IgD-negative memory B cell (primary cell): ENCODE measurements at regions not wholly inside any gene's neighbourhood (a gene's known extent, or its start where the extent isn't known, plus 50 kb on each side); places are given as distances from the start of the nearest gene placed in this dataset.

Source experiments
- H3K27ac Mint-ChIP-seq, 3 donors: one replicate each; pipeline ENCODE4 v1.8.0; 2020 to 2022; ENCODE audit warnings: mild to moderate bottlenecking in 3 of 3, mixed read lengths in 3 of 3, moderate library complexity in 1 of 3
- H3K27me3 Mint-ChIP-seq: one replicate; pipeline ENCODE4 v1.8.0; 2021; ENCODE audit warnings: mixed read lengths
- H3K36me3 Mint-ChIP-seq: one replicate; pipeline ENCODE4 v1.8.0; 2020; ENCODE audit warnings: mild to moderate bottlenecking, mixed read lengths
- H3K4me1 Mint-ChIP-seq, 3 donors: one replicate each; pipeline ENCODE4 v1.8.0; 2020 to 2022; ENCODE audit warnings: mixed read lengths in 3 of 3, mild to moderate bottlenecking in 1 of 3
- H3K4me3 Mint-ChIP-seq, 4 donors: one replicate each; pipeline ENCODE4 v1.8.0; 2020 to 2022; ENCODE audit warnings: mild to moderate bottlenecking in 4 of 4, mixed read lengths in 4 of 4, moderate library complexity in 3 of 4
- H3K9me3 Mint-ChIP-seq, 3 donors: one replicate each; pipeline ENCODE4 v1.8.0; 2020 to 2021; ENCODE audit warnings: mixed read lengths in 3 of 3, mild to moderate bottlenecking in 1 of 3

DNA sequence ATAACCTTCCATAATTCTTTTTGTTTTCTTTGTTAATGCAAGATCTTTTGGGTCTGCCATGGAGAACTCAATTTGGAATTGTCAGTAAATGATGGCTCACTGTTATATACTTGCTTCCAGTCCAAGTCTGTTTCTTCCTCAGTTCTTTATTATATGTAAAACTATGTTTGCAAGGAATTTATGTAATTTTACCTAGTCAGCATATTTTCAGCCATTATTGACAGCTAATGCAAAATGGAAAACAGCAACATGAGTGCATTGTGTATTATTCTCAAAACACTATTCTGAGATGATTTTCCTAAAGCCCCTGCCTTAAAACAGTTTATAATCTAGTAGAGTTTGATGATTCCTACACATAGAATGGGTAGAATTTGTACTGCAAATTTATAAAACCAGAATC, 167.5 kb downstream of the TANC2 start:
- peaks cover 2% of the 10 kb centered on the region for H3K36me3 Mint-ChIP-seq
- H3K27ac Mint-ChIP-seq, result no peak overlapping the region
- no peaks in the 10 kb centered on the region for H3K27me3 Mint-ChIP-seq
- no peaks in the 10 kb centered on the region for H3K9me3 Mint-ChIP-seq
- H3K4me3 Mint-ChIP-seq, result no peak overlapping the region
- H3K4me1 Mint-ChIP-seq, result peaks cover 0 to 7% (median 2%) of the 10 kb centered on the region in 3 donors

DNA sequence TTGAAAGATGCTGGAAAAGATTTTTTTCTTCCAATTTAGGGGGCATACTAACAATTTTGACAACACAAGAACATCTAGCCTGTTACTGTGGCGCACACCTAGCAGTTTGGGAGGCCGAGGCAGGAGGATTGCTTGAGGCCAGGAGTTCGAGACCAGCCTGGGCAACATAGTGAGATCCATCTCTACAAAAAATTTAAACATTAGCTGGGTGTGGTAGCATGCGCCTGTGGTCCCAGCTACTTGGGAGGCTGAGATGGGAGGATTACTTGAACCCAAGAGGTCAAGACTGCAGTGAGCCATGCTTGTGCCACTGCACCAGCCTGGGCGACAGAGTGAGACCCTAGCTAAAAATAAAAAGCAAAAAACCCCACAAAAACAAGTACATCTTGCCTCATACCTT, 168.8 kb downstream of the TANC2 start:
- H3K27me3 Mint-ChIP-seq, result no peaks in the 10 kb centered on the region

DNA sequence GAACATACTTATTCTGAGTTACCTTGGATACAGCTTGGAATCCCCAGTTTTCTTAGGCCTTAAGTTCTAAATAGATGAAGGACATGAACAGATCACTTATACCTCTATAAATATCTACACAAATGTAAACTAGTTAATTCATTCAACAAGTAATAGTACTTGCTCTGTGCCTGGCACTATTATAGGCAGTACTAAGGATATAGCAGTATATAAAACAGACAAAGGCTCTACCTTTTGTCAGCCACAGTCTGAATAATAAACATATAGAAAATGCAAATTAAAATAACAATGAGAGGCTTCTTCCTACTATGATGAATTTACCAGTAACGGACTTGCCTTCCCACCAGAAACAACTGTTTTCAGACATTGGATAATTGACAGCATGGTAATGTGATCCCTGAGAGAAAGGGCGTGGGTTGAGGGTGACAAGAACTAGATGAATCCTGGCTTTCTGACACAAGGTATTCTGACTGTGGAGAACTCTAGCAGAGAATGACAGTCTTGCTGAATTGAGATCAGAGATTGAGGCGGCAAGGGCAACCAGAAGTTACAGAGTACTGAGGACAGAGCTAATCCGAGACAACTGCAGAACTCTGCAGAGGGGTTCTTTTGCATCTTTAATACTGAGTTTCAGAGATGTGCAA, 170.5 kb downstream of the TANC2 start:
- Mint-ChIP-seq H3K27me3 (no peaks in the 10 kb centered on the region), H3K9me3 (no peaks in the 10 kb centered on the region), H3K4me3 (no peak overlapping the region), H3K36me3 (peaks cover 2% of the 10 kb centered on the region), H3K27ac (no peak overlapping the region), H3K4me1 (peaks cover 5 to 18% (median 11%) of the 10 kb centered on the region in 3 donors)

More for the DNA sequence above, 168.8 kb downstream of the TANC2 start:
- Mint-ChIP-seq H3K4me1 (peaks cover 0 to 12% (median 6%) of the 10 kb centered on the region in 3 donors), H3K27ac (no peak overlapping the region), H3K36me3 (peaks cover 2% of the 10 kb centered on the region), H3K9me3 (no peaks in the 10 kb centered on the region), H3K4me3 (no peak overlapping the region)

DNA sequence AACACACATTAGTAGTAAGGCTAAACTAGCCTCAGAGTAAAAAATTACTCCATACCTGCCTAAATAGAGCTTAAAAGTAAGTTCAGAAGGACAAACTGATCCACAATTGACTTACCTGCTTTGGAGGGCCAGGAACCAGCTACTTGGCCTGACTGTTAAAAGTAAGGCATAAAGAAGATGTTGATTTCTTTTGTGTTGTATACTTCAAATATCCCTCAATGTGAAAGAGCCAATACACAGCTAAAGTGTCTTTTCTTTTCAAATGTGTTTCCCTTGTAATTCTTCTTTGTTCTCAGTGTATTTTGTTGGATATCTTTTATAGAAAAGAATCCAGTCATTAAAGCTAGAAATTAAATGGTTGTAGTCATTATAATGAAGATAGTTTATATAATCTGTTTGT, 171.1 kb downstream of the TANC2 start:
- no peaks in the 10 kb centered on the region for H3K9me3 Mint-ChIP-seq
- H3K27ac Mint-ChIP-seq, result no peak overlapping the region
- H3K36me3 Mint-ChIP-seq, result peaks cover 2% of the 10 kb centered on the region
- no peak overlapping the region for H3K4me3 Mint-ChIP-seq
- peaks cover 5 to 18% (median 11%) of the 10 kb centered on the region in 3 donors for H3K4me1 Mint-ChIP-seq
- H3K27me3 Mint-ChIP-seq, result no peaks in the 10 kb centered on the region

DNA sequence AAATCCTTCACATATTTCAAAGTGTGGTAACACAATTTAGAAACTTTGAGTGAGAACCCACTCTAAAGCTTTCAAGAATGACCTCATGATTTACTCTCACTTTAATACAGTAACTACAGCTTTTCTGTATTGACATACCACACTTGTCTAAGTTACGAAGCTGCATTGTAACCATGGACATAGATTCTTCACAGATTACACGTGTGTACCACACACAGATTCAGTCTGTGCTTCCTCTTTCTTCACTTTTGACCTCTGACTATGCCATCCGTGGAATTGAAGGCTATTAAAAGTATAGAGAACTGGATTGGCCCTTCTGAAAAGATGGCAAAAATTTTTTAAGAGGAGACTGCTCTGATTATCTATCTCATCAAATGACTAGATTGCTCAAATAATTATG, 172.7 kb downstream of the TANC2 start:
- Mint-ChIP-seq H3K36me3 (no peaks in the 10 kb centered on the region), H3K9me3 (no peaks in the 10 kb centered on the region), H3K4me3 (no peak overlapping the region), H3K27me3 (no peaks in the 10 kb centered on the region), H3K27ac (peak overlapping the region in 1 of 3 donors; percentile 6), H3K4me1 (peaks cover 5 to 18% (median 11%) of the 10 kb centered on the region in 3 donors)

DNA sequence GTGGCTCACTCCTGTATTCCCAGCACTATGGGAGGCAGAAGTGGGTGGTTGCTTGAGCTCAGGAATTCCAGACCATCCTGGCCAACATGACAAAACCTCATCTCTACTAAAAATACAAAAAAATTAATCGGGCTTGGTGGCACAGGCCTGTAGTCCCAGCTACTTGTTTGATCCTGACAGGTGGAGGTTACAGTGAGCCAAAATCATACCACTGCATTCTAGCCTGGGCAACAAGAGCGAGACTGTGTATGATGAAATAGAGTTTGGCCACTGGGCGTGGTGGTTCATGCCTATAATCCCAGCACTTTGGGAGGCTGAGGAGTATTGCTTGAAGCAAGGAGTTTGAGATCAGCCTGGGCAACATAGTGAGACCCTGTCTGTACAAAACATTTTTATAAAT, 173.3 kb downstream of the TANC2 start:
- Mint-ChIP-seq H3K36me3 (no peaks in the 10 kb centered on the region), H3K9me3 (no peaks in the 10 kb centered on the region), H3K4me3 (no peak overlapping the region), H3K4me1 (peaks cover 5 to 18% (median 11%) of the 10 kb centered on the region in 3 donors), H3K27me3 (no peaks in the 10 kb centered on the region), H3K27ac (no peak overlapping the region)

DNA sequence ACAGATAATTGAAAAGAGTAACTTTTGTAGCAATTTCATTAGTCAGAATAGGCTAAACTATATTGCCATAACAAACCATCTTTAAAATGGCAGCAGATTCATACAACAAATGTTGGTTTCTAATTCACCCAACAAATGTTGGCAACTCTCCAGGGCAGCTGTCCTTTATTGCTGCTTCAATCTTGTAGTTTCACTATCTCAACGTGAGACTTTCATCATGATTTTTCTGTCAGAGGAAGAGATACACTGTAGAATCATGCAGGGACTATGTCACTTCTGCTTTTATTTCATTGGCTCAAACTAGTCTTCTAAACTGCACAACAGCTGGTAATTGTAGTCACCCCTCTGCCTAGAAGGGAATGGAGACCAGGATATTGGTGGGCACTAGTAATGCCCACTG, 174.2 kb downstream of the TANC2 start:
- Mint-ChIP-seq H3K27ac (peak overlapping the region in 1 of 3 donors; percentile 12), H3K4me3 (no peak overlapping the region), H3K9me3 (no peaks in the 10 kb centered on the region), H3K36me3 (no peaks in the 10 kb centered on the region), H3K27me3 (no peaks in the 10 kb centered on the region), H3K4me1 (peaks cover 5 to 18% (median 11%) of the 10 kb centered on the region in 3 donors)

DNA sequence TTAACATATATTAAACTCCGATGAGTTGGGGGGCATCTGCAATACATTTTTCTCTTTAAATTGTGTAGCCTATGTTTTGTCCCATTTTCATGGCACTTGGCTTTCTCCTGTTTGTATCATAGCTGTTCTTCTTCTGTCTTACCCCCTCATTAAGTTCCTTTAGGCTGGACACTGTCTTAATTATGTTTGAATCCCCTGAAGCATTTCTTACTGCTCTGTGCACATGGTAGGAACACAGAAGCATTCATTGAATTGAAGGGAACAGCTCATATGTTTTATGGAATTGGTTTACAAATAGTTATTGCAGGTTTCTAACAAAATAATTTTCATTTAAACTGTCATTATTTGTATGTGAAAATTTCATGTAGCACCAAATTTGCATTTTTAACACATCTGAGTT, 176.8 kb downstream of the TANC2 start:
- Mint-ChIP-seq H3K36me3 (no peaks in the 10 kb centered on the region), H3K4me1 (peaks cover 5 to 18% (median 11%) of the 10 kb centered on the region in 3 donors), H3K9me3 (no peaks in the 10 kb centered on the region), H3K27ac (no peak overlapping the region), H3K27me3 (no peaks in the 10 kb centered on the region), H3K4me3 (no peak overlapping the region)

DNA sequence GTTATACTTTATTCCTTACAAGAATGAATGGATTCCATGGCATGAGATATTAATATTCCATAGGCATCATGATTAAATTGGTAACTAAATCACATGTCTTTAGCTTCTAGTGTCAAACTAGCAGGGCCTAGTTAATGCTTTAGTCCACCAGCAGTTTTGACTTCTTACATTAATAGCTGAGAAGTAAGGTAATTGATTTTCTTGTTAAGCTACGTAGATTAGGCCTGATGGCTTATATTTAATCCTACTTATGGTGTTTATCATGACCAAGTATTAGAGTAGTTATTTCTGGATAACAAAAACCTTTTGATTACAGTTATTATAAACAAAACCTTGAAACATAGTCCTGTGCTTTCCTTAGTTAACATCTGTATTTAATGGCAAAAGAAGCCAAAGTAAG, 184.5 kb downstream of the TANC2 start:
- H3K27ac Mint-ChIP-seq, result no peak overlapping the region
- H3K9me3 Mint-ChIP-seq, result no peaks in the 10 kb centered on the region
- H3K27me3 Mint-ChIP-seq, result no peaks in the 10 kb centered on the region
- H3K4me1 Mint-ChIP-seq, result peaks cover 8 to 18% (median 12%) of the 10 kb centered on the region in 3 donors
- peaks cover 2% of the 10 kb centered on the region for H3K36me3 Mint-ChIP-seq
- no peak overlapping the region for H3K4me3 Mint-ChIP-seq

DNA sequence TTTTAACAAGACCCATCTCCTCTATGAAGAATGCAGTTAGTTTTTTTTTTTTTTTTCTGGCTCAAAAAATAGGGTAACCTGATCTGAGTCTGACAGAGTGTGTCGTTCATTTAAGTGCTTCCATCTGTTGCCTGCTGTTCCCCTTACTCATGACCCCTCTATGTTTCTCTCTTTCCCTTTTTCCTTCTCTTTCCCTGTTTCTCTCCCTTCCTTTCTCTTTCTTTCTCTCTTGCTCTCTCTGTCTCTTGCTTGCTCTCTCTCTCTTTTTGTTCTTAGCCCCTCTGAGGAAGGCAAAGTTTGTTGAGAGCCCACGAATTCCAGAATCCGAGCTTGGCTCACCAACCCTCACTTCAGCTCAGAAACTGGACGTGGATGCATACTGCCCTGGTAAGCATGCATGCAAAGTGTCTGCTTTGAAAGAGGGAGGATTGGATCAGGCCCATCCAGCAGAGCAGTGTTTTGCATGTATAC, 185.0 kb downstream of the TANC2 start:
- H3K9me3 Mint-ChIP-seq, result no peaks in the 10 kb centered on the region
- H3K27me3 Mint-ChIP-seq, result no peaks in the 10 kb centered on the region
- no peak overlapping the region for H3K4me3 Mint-ChIP-seq
- H3K4me1 Mint-ChIP-seq, result peaks cover 8 to 18% (median 12%) of the 10 kb centered on the region in 3 donors
- no peak overlapping the region for H3K27ac Mint-ChIP-seq
- H3K36me3 Mint-ChIP-seq, result peaks cover 2% of the 10 kb centered on the region

DNA sequence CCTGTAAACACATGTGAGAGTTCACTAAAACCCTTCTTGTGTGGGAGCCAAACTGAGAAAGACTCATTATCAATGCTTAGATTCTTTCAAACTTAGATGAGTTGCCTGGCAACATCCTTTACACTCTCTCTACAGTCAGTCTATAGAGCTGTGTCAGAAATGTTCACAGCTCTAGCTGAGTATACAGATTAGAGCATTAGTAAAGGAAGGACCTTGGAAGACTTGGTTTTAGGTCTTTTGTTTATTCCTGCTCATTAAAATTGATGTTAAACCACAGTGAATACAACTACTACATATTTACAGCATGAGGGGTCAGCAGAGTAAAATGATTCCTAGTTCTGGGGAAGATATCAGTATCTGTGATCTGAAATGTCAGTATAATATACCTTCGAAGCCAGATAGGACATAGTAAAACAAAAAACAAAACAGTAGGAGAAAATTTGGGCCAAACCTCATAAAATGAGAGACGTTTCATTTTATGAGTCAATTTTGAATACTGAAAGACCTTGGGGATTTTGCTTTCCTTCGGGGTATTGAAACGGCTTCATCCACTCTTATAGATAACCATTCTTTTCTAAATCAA, 186.0 kb downstream of the TANC2 start:
- Mint-ChIP-seq H3K4me3 (peak overlapping the region in 1 of 4 donors; percentile 35), H3K4me1 (peaks cover 8 to 18% (median 13%) of the 10 kb centered on the region in 3 donors), H3K27ac (peak overlapping the region in 1 of 3 donors; percentile 31), H3K36me3 (peaks cover 2% of the 10 kb centered on the region), H3K9me3 (no peaks in the 10 kb centered on the region), H3K27me3 (no peaks in the 10 kb centered on the region)

DNA sequence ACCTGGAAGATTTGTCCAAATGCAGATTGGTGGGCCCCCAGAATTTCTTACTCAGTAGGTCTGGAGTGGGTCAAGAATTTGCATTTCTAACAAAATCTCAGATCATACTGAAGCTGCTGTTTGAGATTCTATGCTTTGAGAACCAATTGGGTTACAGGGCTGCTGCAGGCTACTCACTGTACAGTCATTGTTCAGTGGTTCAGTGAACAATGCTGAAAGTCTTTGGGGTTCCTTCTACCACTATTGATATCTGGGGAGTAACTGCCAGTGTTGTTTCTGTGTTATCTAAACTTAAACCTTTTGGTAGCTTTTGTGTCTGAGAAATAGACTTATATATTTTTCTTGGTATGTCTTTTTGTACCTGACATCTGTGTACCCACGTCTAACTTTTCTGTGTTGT, 187.5 kb downstream of the TANC2 start:
- peaks cover 2% of the 10 kb centered on the region for H3K36me3 Mint-ChIP-seq
- no peak overlapping the region for H3K27ac Mint-ChIP-seq
- no peak overlapping the region for H3K4me3 Mint-ChIP-seq
- H3K9me3 Mint-ChIP-seq, result no peaks in the 10 kb centered on the region
- H3K27me3 Mint-ChIP-seq, result no peaks in the 10 kb centered on the region
- H3K4me1 Mint-ChIP-seq, result peaks cover 8 to 18% (median 13%) of the 10 kb centered on the region in 3 donors

DNA sequence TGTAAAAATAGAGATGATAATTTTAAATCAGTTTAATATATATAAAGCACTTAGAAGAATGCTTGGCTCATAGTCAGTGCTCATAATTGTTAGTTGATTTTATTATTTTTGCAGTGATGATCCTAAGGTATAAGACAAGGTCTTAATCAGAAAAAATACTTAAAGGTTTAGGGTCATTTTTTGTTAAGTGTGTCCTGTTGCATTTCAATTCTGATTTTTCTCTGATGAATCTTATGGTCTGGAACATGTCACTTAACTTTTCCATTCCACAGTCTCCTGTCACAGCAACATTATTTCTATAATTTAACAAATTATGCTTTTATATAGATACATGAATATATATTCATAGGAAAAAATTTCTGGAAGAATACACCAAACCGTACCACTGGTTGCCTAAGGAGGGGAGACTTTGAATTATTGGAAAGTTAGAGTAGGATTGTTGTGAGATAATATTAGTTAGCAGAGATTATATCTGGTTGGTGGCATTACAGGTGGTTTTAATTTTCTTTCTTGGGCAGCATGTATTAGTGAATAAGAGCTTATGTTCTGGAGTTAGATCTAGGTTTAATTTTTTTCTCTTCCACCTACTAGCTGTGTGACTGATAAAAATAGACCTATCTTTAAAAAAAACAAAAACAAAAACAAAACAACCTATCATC, 188.7 kb downstream of the TANC2 start:
- Mint-ChIP-seq H3K27ac (no peak overlapping the region), H3K27me3 (no peaks in the 10 kb centered on the region), H3K4me3 (no peak overlapping the region), H3K9me3 (no peaks in the 10 kb centered on the region), H3K4me1 (peaks cover 8 to 18% (median 13%) of the 10 kb centered on the region in 3 donors), H3K36me3 (no peaks in the 10 kb centered on the region)

DNA sequence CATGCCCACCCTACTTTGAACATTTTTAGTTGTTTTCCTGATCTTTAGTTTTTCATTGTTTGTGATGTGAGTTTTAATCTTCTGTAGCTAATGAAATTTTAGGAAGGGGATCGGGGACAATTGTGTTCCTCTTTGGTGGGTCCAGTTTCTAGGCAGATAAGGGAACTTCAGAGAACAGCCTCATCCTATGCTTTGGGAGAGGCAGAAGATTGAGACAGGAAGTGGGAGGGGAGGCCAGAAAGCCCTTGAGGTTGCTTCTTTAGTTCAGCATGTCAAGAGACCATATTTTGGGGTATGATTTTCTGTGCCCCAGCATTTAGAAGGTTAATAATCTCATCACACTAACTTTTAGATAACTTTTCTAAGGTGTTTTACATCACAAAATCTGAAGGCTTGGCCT, 191.0 kb downstream of the TANC2 start:
- H3K9me3 Mint-ChIP-seq, result no peaks in the 10 kb centered on the region
- H3K27ac Mint-ChIP-seq, result no peak overlapping the region
- H3K4me1 Mint-ChIP-seq, result peaks cover 7 to 16% (median 9%) of the 10 kb centered on the region in 3 donors
- H3K36me3 Mint-ChIP-seq, result no peaks in the 10 kb centered on the region
- H3K27me3 Mint-ChIP-seq, result no peaks in the 10 kb centered on the region
- no peak overlapping the region for H3K4me3 Mint-ChIP-seq

DNA sequence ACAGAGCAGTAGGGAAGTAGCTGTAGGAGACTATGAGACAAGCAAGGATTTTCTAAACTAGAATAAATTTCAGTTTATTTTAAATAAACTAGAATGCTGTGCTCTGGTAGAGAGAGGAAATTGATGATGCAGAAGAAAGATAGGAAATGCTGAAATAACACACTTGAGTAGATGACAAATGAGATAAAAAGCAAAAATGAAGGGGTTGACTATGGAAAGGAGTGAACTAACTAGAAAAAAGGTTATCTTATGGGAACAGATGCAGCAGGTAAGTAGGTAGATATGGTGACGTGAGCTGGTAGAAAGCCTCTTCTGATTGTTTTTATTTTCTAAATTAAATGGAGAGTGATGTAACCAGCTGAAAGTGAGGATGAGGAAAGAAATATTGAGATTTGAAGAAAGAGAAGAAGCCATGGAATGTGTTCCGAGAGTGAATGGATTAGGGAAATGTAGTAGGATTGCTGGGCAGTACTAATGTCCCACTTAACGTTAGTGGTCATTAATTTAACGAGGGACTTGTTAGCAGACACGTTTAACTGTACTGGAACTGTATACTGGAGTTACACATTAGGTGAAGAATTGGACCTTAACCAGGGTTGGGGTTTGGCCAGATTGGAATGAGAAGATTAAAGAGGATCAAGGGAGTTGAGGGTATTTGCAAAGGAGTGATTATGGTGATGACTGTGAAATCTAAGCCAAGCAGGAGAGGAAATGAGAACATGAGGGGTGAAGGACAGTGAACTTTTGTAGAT, 196.5 kb downstream of the TANC2 start:
- peaks cover 3% of the 10 kb centered on the region for H3K36me3 Mint-ChIP-seq
- peaks cover 0 to 1% (median 0%) of the 10 kb centered on the region in 3 donors for H3K4me1 Mint-ChIP-seq
- H3K9me3 Mint-ChIP-seq, result no peaks in the 10 kb centered on the region
- H3K27me3 Mint-ChIP-seq, result peaks cover 4% of the 10 kb centered on the region
- no peak overlapping the region for H3K27ac Mint-ChIP-seq
- H3K4me3 Mint-ChIP-seq, result no peak overlapping the region
